CD14-positive monocyte (primary cell): ENCODE measurements at regions not wholly inside any gene's neighbourhood (a gene's known extent, or its start where the extent isn't known, plus 50 kb on each side); places are given as distances from the start of the nearest gene placed in this dataset.
A peak's percentile ranks its signal among the peaks of the same experiment; 100 is the strongest.

Experiments
- DNase-seq, 3 donors: peaks; one replicate each; pipeline ENCODE4 v3.0.0-alpha.2; 2011 to 2022
- H2AFZ ChIP-seq: 2 replicates; pipeline ENCODE4 v1.6.0; 2012; ENCODE audit warnings: mild to moderate bottlenecking, low read depth, low read length, inconsistent platforms; ENCODE audit not compliant: insufficient read depth, poor library complexity, severe bottlenecking
- H3K27ac ChIP-seq, 2 donors: 1 replicate in 1 of 2; 2 replicates in 1 of 2; pipeline ENCODE4 v1.5.1; 2012 to 2013; ENCODE audit warnings: low read length in 2 of 2, control low read depth in 1 of 2, inconsistent platforms in 1 of 2, low read depth in 1 of 2, mild to moderate bottlenecking in 1 of 2
- H3K27me3 ChIP-seq, 2 donors: one replicate each; pipeline versions ENCODE4 v1.6.0 to v1.6.1; 2011 to 2013; ENCODE audit warnings: low read length in 2 of 2; ENCODE audit not compliant: control insufficient read depth in 2 of 2, insufficient read depth in 2 of 2
- H3K36me3 ChIP-seq, 2 donors: replicated peaks in 1 of 2; 1 replicate in 1 of 2; 2 replicates in 1 of 2; pipeline versions ENCODE4 v1.5.1 to v1.6.1; 2012 to 2013; ENCODE audit warnings: low read length in 2 of 2, control low read depth in 1 of 2, inconsistent platforms in 1 of 2, mild to moderate bottlenecking in 1 of 2; ENCODE audit not compliant: insufficient read depth in 2 of 2, control insufficient read depth in 1 of 2
- H3K4me1 ChIP-seq, 2 donors: 1 replicate in 1 of 2; 2 replicates in 1 of 2; pipeline versions ENCODE4 v1.5.1 to v1.6.1; 2012 to 2013; ENCODE audit warnings: low read length in 2 of 2, control low read depth in 1 of 2, inconsistent platforms in 1 of 2, mild to moderate bottlenecking in 1 of 2, moderate library complexity in 1 of 2; ENCODE audit not compliant: insufficient read depth in 2 of 2, control insufficient read depth in 1 of 2
- H3K4me2 ChIP-seq: replicated peaks from 2 replicates; pipeline ENCODE3; 2012; ENCODE audit warnings: low read length, moderate library complexity, mild to moderate bottlenecking; ENCODE audit not compliant: poor library complexity, severe bottlenecking; ENCODE audit errors: extremely low read depth
- H3K4me3 ChIP-seq, 3 experiments: fragments of 200-600 bp in 1 of 3; sonication (generic) in 1 of 3; replicated peaks in 1 of 3; 1 replicate in 2 of 3; 2 replicates in 1 of 3; pipeline ENCODE4 v1.5.1; 2011 to 2013; ENCODE audit warnings: low read length in 3 of 3, mild to moderate bottlenecking in 3 of 3, control low read depth in 2 of 3, low read depth in 2 of 3, inconsistent platforms in 1 of 3, moderate library complexity in 1 of 3
- H3K79me2 ChIP-seq: 2 replicates; pipeline ENCODE4 v1.6.0; 2012; ENCODE audit warnings: mild to moderate bottlenecking, control low read depth, inconsistent platforms, low read length, moderate library complexity; ENCODE audit not compliant: insufficient read depth
- H3K9ac ChIP-seq: 2 replicates; pipeline ENCODE4 v1.6.0; 2017; ENCODE audit warnings: low read length, mild to moderate bottlenecking; ENCODE audit not compliant: insufficient read depth, poor library complexity, severe bottlenecking
- H3K9me3 ChIP-seq, 2 donors: replicated peaks in 1 of 2; 1 replicate in 1 of 2; 2 replicates in 1 of 2; pipeline versions ENCODE4 v1.5.1 to v1.6.1; 2012 to 2013; ENCODE audit warnings: low read length in 2 of 2, control low read depth in 1 of 2; ENCODE audit not compliant: control insufficient read depth in 1 of 2, insufficient read depth in 1 of 2
- H4K20me1 ChIP-seq: 2 replicates; pipeline ENCODE4 v1.6.0; 2012; ENCODE audit warnings: mild to moderate bottlenecking, low read length, control low read depth, moderate library complexity; ENCODE audit not compliant: insufficient read depth
- H3K27ac Mint-ChIP-seq, 7 donors: one replicate each; pipeline ENCODE4 v1.8.0; 2020; ENCODE audit warnings: mild to moderate bottlenecking in 7 of 7, mixed read lengths in 7 of 7, moderate library complexity in 6 of 7, inconsistent platforms in 2 of 7
- H3K27me3 Mint-ChIP-seq, 3 donors: one replicate each; pipeline ENCODE4 v1.8.0; 2021 to 2022; ENCODE audit warnings: low read depth in 3 of 3, mild to moderate bottlenecking in 3 of 3, mixed read lengths in 3 of 3, moderate library complexity in 3 of 3, inconsistent platforms in 1 of 3
- H3K36me3 Mint-ChIP-seq, 2 donors: one replicate each; pipeline ENCODE4 v1.8.0; 2020; ENCODE audit warnings: mixed read lengths in 2 of 2, inconsistent platforms in 1 of 2, mild to moderate bottlenecking in 1 of 2
- H3K4me1 Mint-ChIP-seq: one replicate; pipeline ENCODE4 v1.8.0; 2020; ENCODE audit warnings: mild to moderate bottlenecking, mixed read lengths
- H3K4me3 Mint-ChIP-seq, 2 donors: one replicate each; pipeline ENCODE4 v1.8.0; 2020; ENCODE audit warnings: mild to moderate bottlenecking in 2 of 2, mixed read lengths in 2 of 2, moderate library complexity in 1 of 2
- H3K9me3 Mint-ChIP-seq, 7 donors: one replicate each; pipeline ENCODE4 v1.8.0; 2020 to 2022; ENCODE audit warnings: mixed read lengths in 7 of 7, mild to moderate bottlenecking in 6 of 7, moderate library complexity in 6 of 7, inconsistent platforms in 2 of 7
- CTCF ChIP-seq: fragments of 200-600 bp; IDR thresholded peaks from one replicate; pipeline ENCODE4 v1.8.0; 2022; ENCODE audit warnings: antibody characterized with exemption, mild to moderate bottlenecking
- WGBS: methylation state at CpG from one replicate; pipeline ENCODE4 v1.1.5; 2013; ENCODE audit warnings: missing lambda C conversion rate; ENCODE audit not compliant: insufficient coverage; 5-methylcytosine and 5-hydroxymethylcytosine counted together
- intact Hi-C, 2 donors: fragments of 100-400 bp; cut with micrococcal nuclease; formaldehyde crosslinking; loops; one replicate each; pipeline versions ENCODE4 v1.15.0 to v1.15.1; 2023

GRCh38 chr7:72466797-72467196 lies 54.7 kb upstream of the CALN1 start:
- Histone ChIP-seq H3K9me3 (peaks cover 0 to 4% of the 10 kb centered on the region in 2 donors), H3K27ac (no peak overlapping the region), H3K9ac (no peak overlapping the region), H3K4me3 (no peak overlapping the region), H3K4me2 (no peak overlapping the region), H2AFZ (no peak overlapping the region), H3K4me1 (no peaks in the 10 kb centered on the region), H3K36me3 (no peaks in the 10 kb centered on the region), H3K79me2 (no peaks in the 10 kb centered on the region), H3K27me3 (no peaks in the 10 kb centered on the region), H4K20me1 (no peaks in the 10 kb centered on the region)
- 100% methylated on average over 2 of the region's 2 CpGs for WGBS
- Mint-ChIP-seq H3K4me1 (no peaks in the 10 kb centered on the region), H3K9me3 (peaks cover 2 to 13% (median 7%) of the 10 kb centered on the region in 7 donors), H3K27me3 (peaks cover 0 to 3% (median 2%) of the 10 kb centered on the region in 3 donors), H3K27ac (peak overlapping the region in 1 of 7 donors; percentile 21), H3K36me3 (no peaks in the 10 kb centered on the region), H3K4me3 (no peak overlapping the region)
- DNase-seq: no peak
- no peak for TF ChIP-seq CTCF
- intact Hi-C loops: no loop called here

GRCh38 chr7:72465521-72465920 lies 53.4 kb upstream of the CALN1 start:
- Mint-ChIP-seq H3K9me3 (peaks cover 2 to 15% (median 7%) of the 10 kb centered on the region in 7 donors), H3K4me3 (no peak overlapping the region), H3K27ac (no peak overlapping the region), H3K36me3 (no peaks in the 10 kb centered on the region), H3K27me3 (peaks cover 0 to 2% (median 0%) of the 10 kb centered on the region in 3 donors), H3K4me1 (no peaks in the 10 kb centered on the region)
- H3K4me2 ChIP-seq: no peak overlapping the region
- H3K36me3 ChIP-seq: no peaks in the 10 kb centered on the region
- H3K9ac ChIP-seq: no peak overlapping the region
- no peaks in the 10 kb centered on the region for H3K79me2 ChIP-seq
- DNase-seq: no peak
- no peak overlapping the region for H3K27ac ChIP-seq
- H2AFZ ChIP-seq: no peak overlapping the region
- H3K27me3 ChIP-seq: no peaks in the 10 kb centered on the region
- H3K9me3 ChIP-seq: peaks cover 0 to 4% of the 10 kb centered on the region in 2 donors
- 80% methylated on average over 2 of the region's 5 CpGs for WGBS
- H3K4me3 ChIP-seq: no peak overlapping the region
- H3K4me1 ChIP-seq: no peaks in the 10 kb centered on the region
- H4K20me1 ChIP-seq: no peaks in the 10 kb centered on the region
- intact Hi-C loops: no loop called here
- no peak for TF ChIP-seq CTCF
